HG03196 (cell line): ENCODE measurements at regions not wholly inside any gene's neighbourhood (a gene's known extent, or its start where the extent isn't known, plus 50 kb on each side); places are given as distances from the start of the nearest gene placed in this dataset.
"Not testable (repeated sequence)": the region's sequence is repeated elsewhere in the genome, so short reads cannot be mapped to it uniquely, and the experiment has no call there.

Experiments used
- ATAC-seq: cut with Tn5 transposase; IDR thresholded peaks from one replicate; pipeline ENCODE4 v1.9.1; 2021; ENCODE audit not compliant: unreplicated experiment

- no peak for ATAC-seq
These were observed 458.6 kb upstream of the ATXN8OS start for GRCh38 chr13:69649063-69649392.

GRCh38 chr13:69648340-69649062 lies 459.1 kb upstream of the ATXN8OS start:
- no peak for ATAC-seq

GRCh38 chr13:69644447-69644846 lies 463.2 kb upstream of the ATXN8OS start:
- no peak for ATAC-seq

- no peak for ATAC-seq
These were observed 465.9 kb upstream of the ATXN8OS start for GRCh38 chr13:69641773-69642172.

GRCh38 chr13:69633044-69633443 lies 474.6 kb upstream of the ATXN8OS start:
- no peak for ATAC-seq

GRCh38 chr13:69623973-69624372 lies 483.7 kb upstream of the ATXN8OS start:
- no peak for ATAC-seq

GRCh38 chr13:69619651-69620050 lies 488.0 kb upstream of the ATXN8OS start:
- ATAC-seq, result no peak

GRCh38 chr13:69618838-69619237 lies 488.8 kb upstream of the ATXN8OS start:
- ATAC-seq, result no peak

GRCh38 chr13:69618393-69618792 lies 489.2 kb upstream of the ATXN8OS start:
- no peak for ATAC-seq

GRCh38 chr13:69617587-69617986 lies 490.0 kb upstream of the ATXN8OS start:
- no peak for ATAC-seq

GRCh38 chr13:69616396-69616795 lies 491.2 kb upstream of the ATXN8OS start:
- no peak for ATAC-seq

- not testable (repeated sequence) for ATAC-seq
These were observed 492.6 kb upstream of the ATXN8OS start for GRCh38 chr13:69615055-69615454.

GRCh38 chr13:69604698-69605097 lies 502.9 kb upstream of the ATXN8OS start:
- no peak for ATAC-seq

GRCh38 chr13:69603144-69603853 lies 504.3 kb upstream of the ATXN8OS start:
- ATAC-seq, result no peak

GRCh38 chr13:69601661-69602060 lies 506.0 kb upstream of the ATXN8OS start:
- ATAC-seq, result no peak

- ATAC-seq, result no peak
These were observed 506.8 kb upstream of the ATXN8OS start for GRCh38 chr13:69600811-69601210.

- ATAC-seq, result no peak
These were observed 510.5 kb upstream of the ATXN8OS start for GRCh38 chr13:69597088-69597487.

- ATAC-seq, result no peak
These were observed 512.4 kb upstream of the ATXN8OS start for GRCh38 chr13:69595181-69595580.

GRCh38 chr13:69591437-69591836 lies 516.2 kb upstream of the ATXN8OS start:
- ATAC-seq, result no peak

GRCh38 chr13:69589531-69590235 lies 517.9 kb upstream of the ATXN8OS start:
- ATAC-seq, result no peak

- ATAC-seq, result no peak
These were observed 522.0 kb upstream of the ATXN8OS start for GRCh38 chr13:69585656-69586055.

- no peak for ATAC-seq
These were observed 527.4 kb upstream of the ATXN8OS start for GRCh38 chr13:69580255-69580654.
